NCI-H2107 treated with DMSO at 0.1 percent for 48 hours (cell line): ENCODE measurements at regions not wholly inside any gene's neighbourhood (a gene's known extent, or its start where the extent isn't known, plus 50 kb on each side); places are given as distances from the start of the nearest gene placed in this dataset.

Experiments
- DNase-seq: peaks from one replicate; lab custom pipeline; 2025; ENCODE audit not compliant: unreplicated experiment; lab: John Stamatoyannopoulos, UW

GRCh38 chr9:8096091-8096490, 296.5 kb upstream of the DMAC1 start:
- no peak for DNase-seq

GRCh38 chr9:8095672-8096086, 296.1 kb upstream of the DMAC1 start:
- peak; percentile 99 for DNase-seq

- no peak for DNase-seq
Measured at GRCh38 chr9:8088477-8088876, 288.9 kb upstream of the DMAC1 start.

GRCh38 chr9:8085986-8086385, 286.4 kb upstream of the DMAC1 start:
- peak; percentile 63 for DNase-seq

GRCh38 chr9:8078641-8079140, 279.1 kb upstream of the DMAC1 start:
- peak; percentile 69 for DNase-seq

GRCh38 chr9:8074713-8075286, 275.2 kb upstream of the DMAC1 start:
- DNase-seq, result peak; percentile 37

DNA sequence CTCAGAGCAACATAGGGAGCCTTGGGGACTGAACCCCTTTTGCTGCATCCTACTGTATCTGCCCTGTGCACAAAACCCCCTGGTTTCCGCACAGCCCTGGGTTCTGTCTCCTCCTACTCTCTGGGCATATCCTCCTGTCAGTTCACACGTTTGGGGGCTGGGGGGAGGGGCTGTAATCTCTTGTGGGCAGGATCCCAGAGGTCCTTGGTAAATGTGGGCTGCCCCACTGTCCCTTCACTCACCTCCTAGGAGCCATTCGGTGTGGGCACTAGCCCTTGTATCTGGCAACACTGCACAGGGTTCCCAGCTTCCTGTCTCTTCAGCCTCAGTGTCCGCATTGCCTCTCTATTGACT, 271.8 kb upstream of the DMAC1 start:
- no peak for DNase-seq

DNA sequence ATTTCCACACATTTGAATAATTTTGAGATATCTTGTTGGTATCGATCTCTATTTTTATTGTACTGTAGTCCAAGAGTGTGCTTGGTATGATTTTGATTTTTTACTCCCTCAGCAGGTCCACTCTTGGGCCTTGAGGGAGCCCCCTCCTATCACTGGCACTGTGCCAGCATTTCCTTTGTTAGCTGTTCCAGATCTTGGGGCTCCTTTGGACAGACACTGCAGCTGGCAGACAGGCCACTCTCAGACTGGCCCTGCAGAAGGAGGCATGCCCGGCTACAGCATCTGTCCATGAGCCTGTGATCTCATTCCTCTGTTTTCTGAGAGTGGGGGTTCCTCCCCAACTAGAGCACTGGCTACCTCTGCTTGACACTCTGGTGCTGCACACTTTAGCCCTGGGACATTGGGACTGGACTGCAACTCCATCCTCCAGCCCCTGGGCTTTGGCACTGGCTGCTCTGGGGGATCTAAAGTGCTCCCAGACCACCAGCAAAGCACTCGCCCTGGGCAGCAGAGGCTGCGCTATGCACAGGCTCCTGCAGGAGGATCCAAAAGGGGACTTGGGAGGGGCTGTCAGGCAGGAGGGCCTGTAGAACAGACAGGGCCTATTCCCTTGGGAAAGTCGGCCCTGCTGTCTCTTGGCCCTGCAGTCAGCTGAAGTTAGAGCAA, 271.3 kb upstream of the DMAC1 start:
- no peak for DNase-seq

DNA sequence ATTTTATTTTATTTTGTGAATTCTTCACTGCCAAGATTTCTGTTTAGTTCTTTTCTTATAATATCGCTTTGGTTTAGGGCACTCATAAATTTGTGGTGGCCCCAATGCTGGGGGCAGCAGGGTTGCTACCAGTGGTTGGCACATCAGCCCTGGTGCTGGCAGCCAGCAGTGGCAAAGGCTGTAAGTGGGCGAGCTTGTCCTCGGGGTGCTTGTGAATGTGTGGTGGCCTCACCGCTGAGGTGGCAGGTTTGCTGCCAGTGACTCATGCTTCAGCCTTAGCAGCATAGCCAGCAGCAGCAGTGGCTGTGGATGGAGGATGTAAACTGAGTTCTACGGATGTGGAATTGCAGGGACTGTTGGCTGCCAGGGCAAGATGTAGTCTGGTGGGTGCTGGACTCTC, 262.9 kb upstream of the DMAC1 start:
- no peak for DNase-seq

- no peak for DNase-seq
Measured at GRCh38 chr9:8053501-8053900, 253.9 kb upstream of the DMAC1 start.

GRCh38 chr9:8052991-8053390, 253.4 kb upstream of the DMAC1 start:
- no peak for DNase-seq

- DNase-seq, result no peak
Measured at GRCh38 chr9:8037745-8038144, 238.2 kb upstream of the DMAC1 start.

- DNase-seq, result no peak
Measured at GRCh38 chr9:8036914-8037524, 237.4 kb upstream of the DMAC1 start.

GRCh38 chr9:8033794-8034193, 234.2 kb upstream of the DMAC1 start:
- DNase-seq, result no peak

GRCh38 chr9:8030095-8030494, 230.5 kb upstream of the DMAC1 start:
- DNase-seq, result no peak

- no peak for DNase-seq
Measured at GRCh38 chr9:8027351-8027750, 227.8 kb upstream of the DMAC1 start.

DNA sequence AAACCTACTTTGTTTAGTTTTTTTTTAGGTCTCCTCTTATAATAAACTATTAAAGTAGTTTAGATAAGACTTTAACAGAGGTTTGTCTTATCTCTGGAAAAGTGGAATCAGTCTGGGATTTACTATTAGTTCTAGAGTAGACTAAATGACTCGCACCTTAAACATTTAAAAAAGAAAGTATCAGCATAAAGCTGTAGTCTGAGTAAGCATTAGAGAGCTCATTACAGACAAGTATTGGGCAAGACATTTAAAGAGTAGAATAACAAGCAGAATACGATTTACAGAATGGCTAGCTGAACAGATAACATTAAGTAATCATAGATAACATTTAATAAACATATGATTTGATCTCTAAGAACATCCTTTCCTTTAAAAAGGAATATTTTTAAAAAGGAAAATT, 226.0 kb upstream of the DMAC1 start:
- DNase-seq, result no peak

DNA sequence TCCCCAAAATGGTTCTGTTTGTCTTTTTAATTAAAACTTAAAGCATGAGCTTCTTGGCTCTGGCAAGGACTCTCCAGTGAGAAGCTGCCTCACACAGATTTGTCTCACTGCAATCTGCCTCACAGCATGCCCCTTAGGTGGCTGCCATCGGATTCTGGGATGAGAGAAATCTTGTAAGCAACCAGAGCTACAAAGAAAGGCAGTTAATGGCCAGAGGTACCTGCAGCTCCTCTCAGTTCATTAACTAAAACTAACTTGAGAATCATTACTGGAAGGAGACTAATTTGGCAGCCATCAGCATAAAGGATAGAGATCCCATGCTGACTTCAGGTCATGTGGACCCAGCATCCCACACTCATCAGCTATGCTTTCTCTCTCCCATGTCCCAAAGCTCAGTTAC, 220.6 kb upstream of the DMAC1 start:
- DNase-seq, result no peak

- no peak for DNase-seq
Measured at GRCh38 chr9:8019636-8020035, 220.1 kb upstream of the DMAC1 start.

DNA sequence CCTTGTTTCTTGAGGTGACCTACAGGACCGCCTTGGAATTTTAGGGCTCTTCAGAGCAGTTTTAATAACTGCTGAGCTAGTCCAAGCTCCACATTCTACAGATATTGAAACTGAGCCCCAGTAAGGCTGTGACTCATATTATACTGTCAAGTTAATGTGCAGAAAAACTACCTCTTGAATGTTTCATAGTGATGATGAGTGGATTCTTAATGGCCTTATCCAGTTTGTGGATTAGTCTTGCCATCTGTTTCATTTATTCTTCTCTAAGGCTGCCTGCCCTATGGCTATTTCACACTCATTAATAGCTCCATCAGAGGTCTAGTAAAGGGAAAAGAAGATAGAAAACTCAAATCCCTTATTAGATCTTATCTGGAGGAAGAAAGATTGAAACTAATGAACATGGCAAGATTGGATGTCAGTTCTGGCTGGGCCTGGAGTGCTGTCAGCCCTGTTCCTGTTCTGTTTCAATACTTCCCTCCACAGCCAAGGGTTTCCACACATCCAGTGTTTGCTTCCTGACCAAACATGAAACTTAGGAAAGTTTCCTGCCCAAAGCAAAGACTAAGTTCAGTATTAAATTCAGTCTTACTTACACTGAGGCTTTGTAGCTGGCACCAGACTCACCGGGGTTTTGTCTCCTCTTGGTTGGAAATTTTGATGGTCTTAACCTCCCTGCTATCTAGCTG, 215.6 kb upstream of the DMAC1 start:
- no peak for DNase-seq

DNA sequence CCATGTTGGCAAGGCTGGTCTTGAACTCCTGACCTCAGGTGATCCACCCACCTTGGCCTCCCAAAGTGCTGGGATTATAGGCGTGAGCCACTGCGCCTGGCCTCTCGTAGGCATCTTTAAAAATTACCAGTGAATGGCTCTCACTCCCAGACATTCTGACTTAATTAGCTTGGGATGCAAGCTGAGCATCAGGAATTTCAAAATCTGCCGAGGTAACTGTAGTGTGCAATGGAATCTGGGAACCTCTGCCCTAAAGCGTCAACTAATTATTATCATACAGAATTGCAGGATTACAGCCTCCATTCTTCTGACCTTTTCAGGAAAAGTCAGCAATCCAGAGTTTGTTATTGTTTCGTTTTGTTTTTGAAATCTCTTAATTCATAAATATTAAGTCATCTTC, 213.4 kb upstream of the DMAC1 start:
- no peak for DNase-seq

- DNase-seq, result peak; percentile 42
Measured at GRCh38 chr9:8011974-8012373, 212.4 kb upstream of the DMAC1 start.
